B cell (primary cell): ENCODE measurements at regions not wholly inside any gene's neighbourhood (a gene's known extent, or its start where the extent isn't known, plus 50 kb on each side); places are given as distances from the start of the nearest gene placed in this dataset.

Source experiments
- EZH2 ChIP-seq: IDR thresholded peaks from 2 replicates; pipeline ENCODE4 v1.6.1; 2012; ENCODE audit warnings: borderline replicate concordance, low read depth, mild to moderate bottlenecking, moderate library complexity, low read length; ENCODE audit not compliant: insufficient read depth, poor library complexity, severe bottlenecking
- TF ChIP-seq, protein P1 (sequence below): fragments of 200-600 bp; IDR thresholded peaks from one replicate; pipeline ENCODE4 v1.8.0; 2022; ENCODE audit warnings: antibody characterized with exemption, mild to moderate bottlenecking

DNA sequence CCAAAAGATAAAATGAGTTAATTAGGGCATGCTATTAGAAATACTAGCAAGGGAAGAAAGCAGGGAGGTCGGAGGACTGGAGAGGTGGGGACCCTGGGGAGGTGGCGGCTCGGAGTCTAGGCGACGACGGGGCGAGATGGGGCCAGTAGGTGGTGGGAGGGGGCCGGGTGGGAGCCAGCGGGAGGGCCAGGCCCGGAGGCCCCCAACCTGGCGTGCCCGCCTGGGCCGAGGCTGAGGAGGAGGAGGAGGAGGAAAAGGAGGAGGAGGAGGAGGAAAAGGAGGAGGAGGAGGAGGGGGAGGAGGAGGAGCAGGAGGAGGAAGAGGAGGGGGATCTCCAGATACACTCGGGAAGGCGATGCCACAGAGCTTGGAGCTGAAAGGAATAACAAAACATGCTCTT, 426.2 kb downstream of the NR2F2 start:
- TF ChIP-seq, protein P1, sequence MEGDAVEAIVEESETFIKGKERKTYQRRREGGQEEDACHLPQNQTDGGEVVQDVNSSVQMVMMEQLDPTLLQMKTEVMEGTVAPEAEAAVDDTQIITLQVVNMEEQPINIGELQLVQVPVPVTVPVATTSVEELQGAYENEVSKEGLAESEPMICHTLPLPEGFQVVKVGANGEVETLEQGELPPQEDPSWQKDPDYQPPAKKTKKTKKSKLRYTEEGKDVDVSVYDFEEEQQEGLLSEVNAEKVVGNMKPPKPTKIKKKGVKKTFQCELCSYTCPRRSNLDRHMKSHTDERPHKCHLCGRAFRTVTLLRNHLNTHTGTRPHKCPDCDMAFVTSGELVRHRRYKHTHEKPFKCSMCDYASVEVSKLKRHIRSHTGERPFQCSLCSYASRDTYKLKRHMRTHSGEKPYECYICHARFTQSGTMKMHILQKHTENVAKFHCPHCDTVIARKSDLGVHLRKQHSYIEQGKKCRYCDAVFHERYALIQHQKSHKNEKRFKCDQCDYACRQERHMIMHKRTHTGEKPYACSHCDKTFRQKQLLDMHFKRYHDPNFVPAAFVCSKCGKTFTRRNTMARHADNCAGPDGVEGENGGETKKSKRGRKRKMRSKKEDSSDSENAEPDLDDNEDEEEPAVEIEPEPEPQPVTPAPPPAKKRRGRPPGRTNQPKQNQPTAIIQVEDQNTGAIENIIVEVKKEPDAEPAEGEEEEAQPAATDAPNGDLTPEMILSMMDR, result no peak
- no peak for TF ChIP-seq EZH2
